Stimulated activated naive CD8-positive, alpha-beta T cell treated with anti-CD3 and anti-CD28 coated beads, Interleukin-15, amount 100 ng/mL, for 72 hours (primary cell): ENCODE measurements at regions not wholly inside any gene's neighbourhood (a gene's known extent, or its start where the extent isn't known, plus 50 kb on each side); places are given as distances from the start of the nearest gene placed in this dataset.

Experiments
- ATAC-seq: fragments of 150-1000 bp; cut with Tn5 transposase; 2 replicates; pipeline ENCODE4 v1.10.0; 2021; ENCODE audit warnings: mild to moderate bottlenecking, moderate library complexity
- DNase-seq, 2 donors: peaks; one replicate each; pipeline ENCODE4 v3.0.0; 2021 to 2022
- H3K27ac Mint-ChIP-seq, 2 donors: one replicate each; pipeline ENCODE4 v1.8.0; 2022; ENCODE audit warnings: mild to moderate bottlenecking in 2 of 2, mixed read lengths in 2 of 2, moderate library complexity in 2 of 2
- H3K27me3 Mint-ChIP-seq: one replicate; pipeline ENCODE4 v1.8.0; 2022; ENCODE audit warnings: mixed read lengths
- H3K4me1 Mint-ChIP-seq: one replicate; pipeline ENCODE4 v1.8.0; 2022; ENCODE audit warnings: mild to moderate bottlenecking, mixed read lengths
- H3K4me3 Mint-ChIP-seq, 2 donors: one replicate each; pipeline ENCODE4 v1.8.0; 2022; ENCODE audit warnings: mild to moderate bottlenecking in 2 of 2, mixed read lengths in 2 of 2, moderate library complexity in 1 of 2
- H3K9me3 Mint-ChIP-seq, 2 donors: one replicate each; pipeline ENCODE4 v1.8.0; 2022; ENCODE audit warnings: mixed read lengths in 2 of 2

DNA sequence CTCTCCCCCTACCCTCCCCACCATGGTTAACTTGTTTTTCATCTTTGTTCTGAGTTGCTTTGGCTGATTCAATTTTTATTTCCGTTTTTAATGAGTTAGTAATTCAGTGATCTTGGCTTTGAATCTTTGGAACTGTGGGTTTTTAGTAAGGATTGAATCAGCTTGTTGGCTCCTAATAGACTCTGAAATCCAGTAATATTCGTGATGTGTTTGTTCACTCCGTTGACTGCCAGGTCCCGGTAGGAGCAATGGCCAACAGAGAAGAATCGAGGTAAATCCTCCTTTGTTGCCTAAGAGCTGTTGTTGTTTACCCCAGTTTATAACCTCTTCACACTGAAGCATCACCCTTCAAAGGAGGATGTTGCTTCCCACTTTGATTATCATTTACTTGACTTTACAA lies 92.7 kb downstream of the PCSK1 start:
- Mint-ChIP-seq H3K27me3 (peaks cover 14% of the 10 kb centered on the region), H3K27ac (no peak overlapping the region), H3K4me3 (no peak overlapping the region), H3K9me3 (no peaks in the 10 kb centered on the region), H3K4me1 (peaks cover 9% of the 10 kb centered on the region)
- DNase-seq: no peak
- ATAC-seq: no peak

DNA sequence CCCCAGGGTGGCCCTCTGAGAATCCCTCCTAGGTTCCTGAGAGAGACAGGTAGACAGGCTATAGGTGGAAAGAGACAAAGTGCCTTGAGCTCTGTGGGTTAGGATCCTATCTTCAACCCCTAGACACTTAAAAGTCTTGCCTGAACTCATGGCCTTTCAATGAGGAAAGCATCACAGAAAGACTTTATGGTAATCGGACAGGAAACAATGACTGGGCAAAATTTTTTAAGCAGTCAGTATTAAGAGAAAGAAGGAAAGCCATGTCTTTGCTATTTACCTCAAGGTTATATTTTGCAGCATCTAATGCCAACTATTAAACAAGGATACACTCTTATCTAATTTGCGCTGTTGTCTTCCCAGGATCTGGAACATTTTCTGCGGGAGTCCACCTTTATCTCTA lies 93.2 kb downstream of the PCSK1 start:
- peaks cover 5% of the 10 kb centered on the region for H3K4me1 Mint-ChIP-seq
- no peak overlapping the region for H3K27ac Mint-ChIP-seq
- H3K4me3 Mint-ChIP-seq: no peak overlapping the region
- no peaks in the 10 kb centered on the region for H3K9me3 Mint-ChIP-seq
- ATAC-seq (no peak), DNase-seq (no peak)
- peaks cover 14% of the 10 kb centered on the region for H3K27me3 Mint-ChIP-seq

DNA sequence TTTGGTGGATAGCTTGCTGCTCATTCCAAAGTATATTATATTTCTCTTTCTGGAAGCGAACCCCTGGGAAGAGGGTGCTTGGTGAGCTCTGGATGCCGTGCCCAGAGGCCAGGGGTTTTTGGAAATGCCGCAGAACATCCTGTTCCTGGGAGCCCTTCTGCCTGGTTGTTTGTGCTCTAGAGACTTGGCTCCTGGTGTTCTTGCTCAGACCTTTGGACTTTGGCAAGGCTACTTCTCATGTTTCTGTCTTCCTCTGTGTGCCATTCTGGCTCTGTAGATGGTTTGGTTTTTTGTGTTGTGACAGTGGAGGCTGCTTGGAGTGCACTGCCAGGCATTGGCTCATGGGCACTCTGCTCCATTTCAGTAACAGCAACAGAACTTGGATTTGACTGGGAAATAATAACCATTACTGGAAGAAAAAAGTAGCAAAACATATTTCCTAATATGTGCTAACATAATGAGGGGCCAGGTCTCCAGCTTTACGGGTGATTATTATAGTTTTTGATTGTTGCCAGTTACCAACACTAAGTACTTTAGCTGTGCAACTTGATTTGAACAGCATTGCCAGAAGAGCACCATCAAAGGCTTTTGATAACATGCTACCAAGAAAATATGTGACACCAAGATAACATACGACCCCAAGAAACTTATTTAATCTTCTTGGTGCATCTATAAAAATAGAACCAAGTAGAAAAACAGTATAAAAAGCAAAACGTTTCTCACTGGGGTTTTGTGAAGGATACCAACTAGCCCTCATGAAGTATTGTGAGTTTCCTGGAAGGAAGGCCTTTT lies 94.2 kb downstream of the PCSK1 start:
- H3K4me3 Mint-ChIP-seq: no peak overlapping the region
- DNase-seq (no peak), ATAC-seq (no peak)
- H3K27me3 Mint-ChIP-seq: peaks cover 14% of the 10 kb centered on the region
- H3K27ac Mint-ChIP-seq: no peak overlapping the region
- no peaks in the 10 kb centered on the region for H3K9me3 Mint-ChIP-seq
- H3K4me1 Mint-ChIP-seq: no peaks in the 10 kb centered on the region

DNA sequence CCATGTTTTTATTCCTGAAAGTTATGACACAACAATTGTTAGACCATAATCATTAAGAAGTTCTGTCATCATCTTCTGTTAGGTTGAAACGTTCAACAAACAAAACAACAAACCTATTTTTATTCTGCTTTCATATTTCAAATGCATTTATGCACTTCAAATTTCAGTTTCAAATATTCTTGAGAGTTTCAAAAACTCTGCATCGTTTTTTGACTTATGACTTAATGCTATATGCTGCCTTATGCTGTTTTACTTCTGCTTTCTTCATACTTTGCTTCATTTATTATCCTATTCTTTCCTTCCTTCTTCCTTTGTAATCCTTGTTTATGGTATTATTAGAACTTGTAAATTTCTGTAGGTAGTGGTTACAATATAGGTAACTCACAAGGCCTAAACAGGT lies 95.0 kb downstream of the PCSK1 start:
- no peak overlapping the region for H3K4me3 Mint-ChIP-seq
- ATAC-seq (no peak), DNase-seq (no peak)
- H3K4me1 Mint-ChIP-seq: no peaks in the 10 kb centered on the region
- no peak overlapping the region for H3K27ac Mint-ChIP-seq
- peaks cover 14% of the 10 kb centered on the region for H3K27me3 Mint-ChIP-seq
- H3K9me3 Mint-ChIP-seq: no peaks in the 10 kb centered on the region

DNA sequence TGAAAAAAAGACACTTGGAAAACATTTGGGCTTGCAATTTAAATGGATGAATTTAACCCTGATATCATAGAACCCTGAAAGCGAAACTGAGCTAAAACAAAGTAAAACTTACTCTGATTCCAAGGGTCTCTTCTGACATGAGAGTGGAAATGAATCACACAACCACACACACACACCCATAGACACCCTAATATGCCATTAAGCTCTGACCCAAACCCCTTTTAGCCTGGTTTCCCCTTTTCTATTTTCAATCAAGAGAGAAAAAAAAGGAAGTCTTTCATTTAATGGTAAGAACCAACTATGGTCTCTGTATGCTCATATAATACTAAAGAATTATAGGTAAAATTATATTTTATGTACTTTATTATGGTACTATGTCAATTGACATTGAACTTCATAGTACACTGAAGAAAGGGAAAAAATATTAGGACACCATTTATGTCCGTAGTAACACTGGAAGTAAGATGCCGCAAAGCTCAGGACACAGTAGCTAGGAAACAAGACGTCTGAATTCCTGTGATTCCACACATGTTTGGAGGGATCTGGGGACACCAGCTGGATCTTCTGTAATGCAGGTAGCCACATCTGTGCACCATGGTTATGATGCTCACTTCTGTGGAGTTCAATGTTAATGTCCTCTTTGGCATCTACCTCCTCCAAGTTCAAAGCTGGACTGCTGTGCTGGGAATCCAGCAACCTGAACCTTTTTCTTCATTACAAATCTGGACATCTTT lies 95.8 kb downstream of the PCSK1 start:
- Mint-ChIP-seq H3K27me3 (peaks cover 12% of the 10 kb centered on the region), H3K4me3 (no peak overlapping the region), H3K4me1 (no peaks in the 10 kb centered on the region), H3K9me3 (no peaks in the 10 kb centered on the region), H3K27ac (no peak overlapping the region)
- ATAC-seq (peak; percentile 52), DNase-seq (no peak)

DNA sequence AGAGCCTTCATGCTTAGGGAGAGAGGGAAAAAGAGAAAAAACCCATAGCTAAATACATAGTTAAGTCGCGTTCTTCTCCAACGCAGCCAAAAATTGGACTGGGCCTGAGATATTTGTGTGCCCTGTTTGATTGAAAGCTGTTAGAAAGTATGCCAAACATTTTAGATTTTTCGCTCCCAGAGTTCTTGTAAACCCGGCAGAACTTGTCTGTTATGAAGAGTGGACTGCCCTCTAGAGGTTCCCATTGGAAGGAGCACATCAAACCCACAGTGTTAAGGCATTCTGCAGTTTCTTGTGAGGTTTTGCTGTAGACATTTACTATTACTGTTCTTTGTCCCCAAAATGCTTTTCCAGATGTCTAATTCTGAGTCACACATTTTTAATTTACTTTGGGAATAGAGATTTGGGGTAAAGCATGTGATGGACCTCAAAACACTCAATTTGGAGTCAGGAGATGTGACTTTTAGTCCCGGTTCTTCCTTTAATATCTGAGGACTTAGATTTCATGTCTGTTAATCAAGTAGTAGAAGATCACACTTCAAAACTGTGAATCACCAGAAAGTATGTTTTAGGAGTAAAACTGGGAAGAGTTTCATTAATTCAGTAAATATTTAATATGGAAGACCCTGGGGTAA lies 96.6 kb downstream of the PCSK1 start:
- no peaks in the 10 kb centered on the region for H3K9me3 Mint-ChIP-seq
- H3K27ac Mint-ChIP-seq: no peak overlapping the region
- no peaks in the 10 kb centered on the region for H3K4me1 Mint-ChIP-seq
- H3K4me3 Mint-ChIP-seq: no peak overlapping the region
- ATAC-seq (peak; percentile 83), DNase-seq (peak; percentile 45 to 64)
- peaks cover 6% of the 10 kb centered on the region for H3K27me3 Mint-ChIP-seq

DNA sequence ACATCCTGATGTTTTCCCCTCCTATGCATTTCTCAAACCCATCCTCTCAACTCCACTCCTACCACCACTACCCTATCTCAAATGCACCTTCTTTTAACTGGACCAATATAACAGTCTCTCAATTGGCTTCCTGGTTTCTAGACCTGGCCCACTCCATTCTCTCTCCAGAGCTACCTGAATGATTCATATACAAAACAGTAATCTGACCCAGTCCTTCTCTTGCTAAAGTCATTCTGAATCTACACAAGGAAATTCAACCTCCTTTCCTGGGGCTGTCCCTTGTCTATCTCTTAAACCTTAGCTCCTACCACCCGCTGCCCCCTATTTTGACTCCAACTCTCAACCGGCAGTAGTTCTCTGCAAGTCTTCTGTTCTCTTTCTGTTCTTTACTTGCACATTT lies 97.2 kb downstream of the PCSK1 start:
- Mint-ChIP-seq H3K27me3 (peaks cover 6% of the 10 kb centered on the region), H3K27ac (no peak overlapping the region), H3K4me1 (no peaks in the 10 kb centered on the region), H3K9me3 (no peaks in the 10 kb centered on the region), H3K4me3 (no peak overlapping the region)
- DNase-seq: no peak
- ATAC-seq: peak; percentile 48

DNA sequence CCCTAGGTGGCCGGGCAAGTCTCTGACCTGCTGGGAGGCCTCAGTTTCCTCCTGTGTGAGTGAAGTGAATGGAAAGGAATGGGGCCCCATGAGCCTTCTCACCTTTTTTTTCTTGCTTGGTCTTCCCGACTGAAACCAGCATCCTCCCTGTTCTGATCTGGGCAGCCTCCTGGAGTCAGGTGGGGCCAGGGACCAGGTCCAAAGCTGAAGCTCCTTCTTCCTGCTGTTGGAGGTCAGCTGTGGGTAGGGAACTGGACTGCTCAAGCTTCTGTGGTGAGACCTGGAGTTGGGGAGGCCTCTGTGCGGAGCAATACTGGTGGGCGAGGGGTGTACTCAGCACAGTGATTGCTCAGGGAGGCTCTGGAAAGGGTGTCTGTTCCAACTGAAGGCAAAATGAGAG lies 99.7 kb downstream of the PCSK1 start:
- DNase-seq (no peak), ATAC-seq (no peak)
- Mint-ChIP-seq H3K9me3 (no peaks in the 10 kb centered on the region), H3K4me3 (no peak overlapping the region), H3K27ac (no peak overlapping the region), H3K4me1 (no peaks in the 10 kb centered on the region), H3K27me3 (peaks cover 3% of the 10 kb centered on the region)

DNA sequence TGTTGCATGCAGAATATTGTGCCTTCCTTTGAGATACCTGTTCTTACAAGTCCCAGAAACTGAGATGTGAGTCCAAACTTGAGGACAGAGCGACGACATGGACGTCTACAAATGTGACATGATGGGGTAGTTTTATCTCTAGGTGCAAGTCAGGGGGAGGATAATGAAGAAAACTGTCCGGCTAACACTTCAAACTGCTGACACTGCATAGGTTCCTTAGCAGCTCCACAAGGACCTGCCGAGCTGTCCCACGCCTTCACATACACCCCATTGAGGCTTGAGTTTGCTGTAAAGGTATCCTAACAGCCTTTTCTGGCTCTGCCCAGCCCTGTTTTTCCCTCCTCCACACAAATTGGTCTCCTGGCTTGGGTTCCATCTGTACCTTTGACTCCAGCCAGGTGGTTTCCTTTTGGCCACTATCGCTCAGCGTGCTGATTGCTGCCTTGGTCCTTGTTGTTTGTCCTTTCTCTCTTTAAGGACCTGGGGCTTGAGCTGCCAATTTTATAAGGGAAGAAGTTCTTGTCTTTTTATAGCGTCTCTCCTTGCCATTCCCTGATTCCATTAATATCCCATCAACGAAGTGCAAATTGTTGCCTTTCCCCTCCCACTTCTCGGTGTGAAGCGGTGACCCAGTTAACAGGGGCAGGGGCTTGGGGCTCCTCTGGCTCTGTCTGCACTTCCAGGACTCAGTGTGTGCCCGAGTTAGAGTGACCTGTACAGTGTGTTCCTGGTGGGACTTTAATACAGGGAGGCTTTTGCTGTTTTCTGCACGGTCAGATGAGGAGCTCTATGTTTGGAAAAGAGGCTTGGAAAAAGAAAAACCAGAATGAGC lies 100.3 kb downstream of the PCSK1 start:
- no peak overlapping the region for H3K27ac Mint-ChIP-seq
- H3K27me3 Mint-ChIP-seq: peaks cover 9% of the 10 kb centered on the region
- no peaks in the 10 kb centered on the region for H3K4me1 Mint-ChIP-seq
- no peak for DNase-seq
- no peak overlapping the region for H3K4me3 Mint-ChIP-seq
- ATAC-seq: no peak
- no peaks in the 10 kb centered on the region for H3K9me3 Mint-ChIP-seq

DNA sequence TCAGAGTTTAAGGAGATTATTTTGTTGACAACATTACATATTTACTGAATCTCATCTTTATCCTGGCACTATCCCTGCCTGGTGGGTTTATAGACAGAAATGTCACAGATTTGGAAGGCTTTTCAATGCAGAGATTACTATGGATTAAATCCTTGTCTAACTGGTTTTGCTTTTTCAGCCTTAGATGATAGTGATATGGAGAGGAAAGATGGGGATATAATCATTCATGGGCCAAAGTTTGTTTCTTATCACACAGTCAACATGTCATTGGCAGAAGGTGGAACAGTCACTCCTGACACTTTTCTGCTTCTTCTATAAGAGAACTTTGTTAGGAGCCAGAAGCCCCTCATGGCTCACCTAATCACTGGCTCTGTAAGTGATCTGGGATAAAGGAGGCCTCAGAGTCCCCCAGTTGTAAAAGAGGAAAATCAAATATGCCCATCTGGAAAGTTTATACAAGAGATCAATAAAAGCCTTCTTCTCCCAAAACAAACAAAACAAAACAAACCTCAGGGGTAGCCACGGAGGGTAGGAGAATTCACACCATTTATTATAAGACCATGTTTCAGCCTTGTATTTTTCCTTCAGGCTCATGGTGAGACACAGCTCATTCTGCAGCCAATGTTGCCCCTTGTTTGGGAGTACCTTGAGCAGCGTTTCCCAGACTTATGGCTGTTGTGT lies 101.2 kb downstream of the PCSK1 start:
- DNase-seq: no peak
- no peak for ATAC-seq
- no peak overlapping the region for H3K27ac Mint-ChIP-seq
- H3K27me3 Mint-ChIP-seq: peaks cover 10% of the 10 kb centered on the region
- no peaks in the 10 kb centered on the region for H3K4me1 Mint-ChIP-seq
- H3K9me3 Mint-ChIP-seq: no peaks in the 10 kb centered on the region
- H3K4me3 Mint-ChIP-seq: no peak overlapping the region

DNA sequence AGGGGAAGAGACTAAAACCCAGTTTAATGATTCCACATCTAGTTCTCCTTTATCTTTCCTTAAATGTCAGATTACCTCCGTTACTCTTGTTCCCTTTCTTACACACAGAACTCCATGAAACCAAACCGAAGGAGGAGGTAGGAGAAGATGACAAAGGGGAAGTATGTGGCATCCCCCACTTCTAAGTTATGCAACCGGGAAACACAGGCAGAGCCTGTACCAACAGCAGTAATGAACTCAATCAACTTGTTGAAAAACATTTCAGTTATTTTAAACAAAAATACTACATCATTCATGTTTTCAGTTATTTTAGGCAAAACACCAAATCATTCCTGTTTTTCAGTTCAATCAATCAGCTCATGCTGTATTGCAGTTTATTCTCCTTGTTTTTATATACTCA lies 101.8 kb downstream of the PCSK1 start:
- Mint-ChIP-seq H3K4me1 (no peaks in the 10 kb centered on the region), H3K9me3 (no peaks in the 10 kb centered on the region), H3K27me3 (peaks cover 10% of the 10 kb centered on the region), H3K4me3 (no peak overlapping the region), H3K27ac (no peak overlapping the region)
- DNase-seq: no peak
- no peak for ATAC-seq

DNA sequence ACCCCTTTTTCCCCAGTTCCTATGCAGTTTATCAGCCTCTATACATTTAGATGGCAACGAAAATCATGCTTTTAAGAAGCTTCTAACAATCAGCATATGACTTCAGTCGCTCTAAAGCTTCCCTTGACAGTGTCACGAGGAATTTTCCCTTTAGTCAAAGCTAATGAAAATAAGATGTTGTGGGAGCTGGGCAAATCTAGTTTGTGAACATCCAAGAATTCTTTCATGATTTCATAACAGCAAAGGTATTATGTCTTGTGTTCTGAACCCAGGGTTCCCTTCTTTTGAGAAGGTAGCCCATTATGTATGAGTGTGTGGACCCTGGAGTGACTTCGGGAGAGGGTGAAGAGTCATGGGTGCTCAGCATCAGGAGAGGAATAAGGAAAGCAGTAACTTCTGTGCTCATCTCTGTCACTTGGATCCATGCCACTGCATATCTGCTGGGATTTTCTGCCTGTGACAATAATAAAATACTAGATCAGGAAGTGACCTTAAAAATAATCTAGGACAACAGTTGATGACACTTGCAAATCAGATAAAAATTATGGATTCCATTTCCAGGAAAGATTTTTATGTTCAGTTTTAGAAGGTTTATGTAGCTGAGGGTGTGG lies 102.4 kb downstream of the PCSK1 start:
- Mint-ChIP-seq H3K4me3 (no peak overlapping the region), H3K27me3 (peaks cover 10% of the 10 kb centered on the region), H3K9me3 (no peaks in the 10 kb centered on the region), H3K4me1 (no peaks in the 10 kb centered on the region), H3K27ac (peak overlapping the region in 1 of 2 donors; percentile 3)
- ATAC-seq: no peak
- no peak for DNase-seq

DNA sequence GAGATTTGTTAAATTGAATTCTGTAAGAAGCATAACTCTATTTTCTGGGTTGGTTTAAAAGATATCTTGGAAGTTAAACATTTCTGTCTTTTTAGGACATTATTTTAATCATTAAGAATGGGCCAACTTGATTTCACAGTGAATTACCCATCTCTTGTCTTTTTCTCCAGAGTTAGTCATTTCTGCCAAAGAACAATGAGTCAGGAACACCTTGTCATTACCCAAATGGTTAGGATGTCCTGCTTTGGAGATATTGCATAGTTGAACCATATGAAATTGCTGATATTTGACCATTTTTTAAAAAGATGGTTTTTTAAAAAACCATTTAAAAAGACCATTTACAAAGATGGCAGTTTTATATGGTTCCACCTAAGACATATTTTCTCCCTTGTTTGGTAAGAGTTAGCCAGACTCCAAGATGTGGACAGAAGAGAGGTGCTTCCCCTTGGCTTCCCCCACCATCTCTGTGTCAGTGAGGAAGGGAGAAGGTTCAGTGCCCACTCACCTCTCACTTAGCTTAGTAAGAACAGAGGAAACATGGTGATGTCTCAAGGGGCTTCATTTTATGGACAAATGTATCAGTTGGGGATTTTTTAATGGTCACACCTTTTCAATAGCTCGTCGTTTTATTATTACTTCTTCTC lies 103.0 kb downstream of the PCSK1 start:
- no peak overlapping the region for H3K27ac Mint-ChIP-seq
- no peaks in the 10 kb centered on the region for H3K4me1 Mint-ChIP-seq
- no peak overlapping the region for H3K4me3 Mint-ChIP-seq
- no peaks in the 10 kb centered on the region for H3K9me3 Mint-ChIP-seq
- peaks cover 10% of the 10 kb centered on the region for H3K27me3 Mint-ChIP-seq
- no peak for DNase-seq
- ATAC-seq: peak; percentile 52

DNA sequence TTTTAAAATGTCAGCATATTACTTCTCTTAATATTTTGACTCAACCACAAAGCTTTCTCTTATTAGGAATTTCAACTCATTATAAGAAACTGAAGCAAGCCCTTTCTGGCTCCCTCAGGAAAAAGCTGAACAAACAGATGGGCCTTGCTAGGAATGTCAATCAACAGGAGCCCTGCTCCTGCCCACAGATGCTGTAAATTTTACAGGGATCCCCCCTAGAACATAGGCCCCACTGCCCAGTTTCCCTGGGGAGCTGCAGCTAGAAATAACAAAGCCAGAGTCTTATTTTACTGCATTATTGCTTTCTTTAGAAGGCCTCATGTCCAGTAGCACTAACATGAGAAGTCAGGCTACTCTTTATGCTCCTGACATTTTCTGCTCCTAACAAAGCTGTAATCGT lies 103.8 kb downstream of the PCSK1 start:
- H3K9me3 Mint-ChIP-seq: no peaks in the 10 kb centered on the region
- peaks cover 10% of the 10 kb centered on the region for H3K27me3 Mint-ChIP-seq
- no peak overlapping the region for H3K27ac Mint-ChIP-seq
- H3K4me3 Mint-ChIP-seq: no peak overlapping the region
- ATAC-seq (no peak), DNase-seq (no peak)
- H3K4me1 Mint-ChIP-seq: no peaks in the 10 kb centered on the region
